Brain microvascular endothelial cell (primary cell): ENCODE measurements at regions not wholly inside any gene's neighbourhood (a gene's known extent, or its start where the extent isn't known, plus 50 kb on each side); places are given as distances from the start of the nearest gene placed in this dataset.
"Not testable (repeated sequence)": the region's sequence is repeated elsewhere in the genome, so short reads cannot be mapped to it uniquely, and the experiment has no call there.

Source experiments
- DNase-seq: peaks from one replicate; pipeline ENCODE4 v3.0.0-alpha.2; 2020
- H3K27ac ChIP-seq: fragments of 250-450 bp; sonication (Bioruptor Pico); 2 replicates; pipeline ENCODE4 v1.5.1; 2020; ENCODE audit warnings: mild to moderate bottlenecking, moderate library complexity
- H3K27me3 ChIP-seq: fragments of 250-450 bp; sonication (Bioruptor Pico); replicated peaks from 2 replicates; pipeline ENCODE4 v1.5.1; 2020; ENCODE audit warnings: mild to moderate bottlenecking
- H3K36me3 ChIP-seq: fragments of 250-450 bp; sonication (Bioruptor Pico); replicated peaks from 2 replicates; pipeline ENCODE4 v1.5.1; 2020; ENCODE audit warnings: mild to moderate bottlenecking
- H3K4me3 ChIP-seq: 2 replicates; pipeline ENCODE4 v1.5.1; 2011; ENCODE audit warnings: low read depth, mild to moderate bottlenecking, control low read depth, low read length, moderate library complexity
- in situ Hi-C: cut with HindIII; loops from 2 replicates; pipeline ENCODE4 v1.10.0; 2017; ENCODE audit warnings: low sequenced_read_pairs, low pct_ligation_motif_present
- TF ChIP-seq, protein P1 (sequence below): IDR thresholded peaks from 2 replicates; pipeline ENCODE4 v1.5.1; 2011; ENCODE audit warnings: low read depth, mild to moderate bottlenecking, moderate library complexity, low read length, control low read depth, inconsistent platforms; ENCODE audit errors: missing control alignments

DNA sequence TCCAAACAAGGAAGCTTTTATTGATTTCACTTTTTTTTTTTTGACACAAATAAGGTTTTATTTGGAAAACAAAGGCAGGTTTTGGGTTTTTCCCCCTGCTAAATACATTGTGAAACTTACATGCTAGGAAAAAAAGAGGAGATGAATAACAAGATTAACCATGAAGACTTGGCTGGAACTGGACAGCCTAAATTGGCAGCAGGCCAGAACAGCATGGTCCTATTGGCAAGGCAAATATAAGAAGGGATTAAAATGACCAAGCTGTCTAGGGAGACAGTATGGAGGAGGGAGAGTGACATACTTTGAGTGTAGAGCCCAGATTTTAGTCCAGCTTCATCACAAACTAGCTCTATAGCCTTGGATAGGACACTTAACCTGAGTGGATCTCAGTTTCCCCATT, 63.9 kb upstream of the BBX start:
- TF ChIP-seq, protein P1, sequence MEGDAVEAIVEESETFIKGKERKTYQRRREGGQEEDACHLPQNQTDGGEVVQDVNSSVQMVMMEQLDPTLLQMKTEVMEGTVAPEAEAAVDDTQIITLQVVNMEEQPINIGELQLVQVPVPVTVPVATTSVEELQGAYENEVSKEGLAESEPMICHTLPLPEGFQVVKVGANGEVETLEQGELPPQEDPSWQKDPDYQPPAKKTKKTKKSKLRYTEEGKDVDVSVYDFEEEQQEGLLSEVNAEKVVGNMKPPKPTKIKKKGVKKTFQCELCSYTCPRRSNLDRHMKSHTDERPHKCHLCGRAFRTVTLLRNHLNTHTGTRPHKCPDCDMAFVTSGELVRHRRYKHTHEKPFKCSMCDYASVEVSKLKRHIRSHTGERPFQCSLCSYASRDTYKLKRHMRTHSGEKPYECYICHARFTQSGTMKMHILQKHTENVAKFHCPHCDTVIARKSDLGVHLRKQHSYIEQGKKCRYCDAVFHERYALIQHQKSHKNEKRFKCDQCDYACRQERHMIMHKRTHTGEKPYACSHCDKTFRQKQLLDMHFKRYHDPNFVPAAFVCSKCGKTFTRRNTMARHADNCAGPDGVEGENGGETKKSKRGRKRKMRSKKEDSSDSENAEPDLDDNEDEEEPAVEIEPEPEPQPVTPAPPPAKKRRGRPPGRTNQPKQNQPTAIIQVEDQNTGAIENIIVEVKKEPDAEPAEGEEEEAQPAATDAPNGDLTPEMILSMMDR: no peak
- in situ Hi-C loops: no loop called here
- DNase-seq: no peak
- H3K27me3 ChIP-seq: no peaks in the 10 kb centered on the region
- no peak overlapping the region for H3K4me3 ChIP-seq
- H3K36me3 ChIP-seq: no peaks in the 10 kb centered on the region
- H3K27ac ChIP-seq: no peak overlapping the region

DNA sequence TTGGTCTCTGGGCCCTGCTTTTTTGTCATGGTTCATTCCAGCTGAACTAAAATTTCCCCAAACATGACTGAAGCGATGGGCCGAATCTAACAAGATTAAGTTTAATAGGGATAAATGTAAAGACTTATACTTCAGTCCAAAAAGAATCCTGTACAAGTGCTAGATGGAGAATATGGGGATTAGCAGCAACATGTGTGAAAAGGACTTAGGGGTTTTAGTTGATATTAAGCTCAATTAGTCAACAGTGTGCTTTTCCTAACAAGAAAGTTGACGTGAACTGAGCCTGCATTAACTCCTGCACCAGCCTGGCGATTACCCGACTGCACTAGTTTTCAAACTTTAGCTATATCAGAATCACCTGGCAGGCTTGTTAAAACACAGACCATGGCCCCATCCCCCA, 61.0 kb upstream of the BBX start:
- H3K27ac ChIP-seq: no peak overlapping the region
- H3K4me3 ChIP-seq: no peak overlapping the region
- TF ChIP-seq, protein P1: no peak
- no peaks in the 10 kb centered on the region for H3K27me3 ChIP-seq
- in situ Hi-C loops: no loop called here
- H3K36me3 ChIP-seq: no peaks in the 10 kb centered on the region
- DNase-seq: no peak

DNA sequence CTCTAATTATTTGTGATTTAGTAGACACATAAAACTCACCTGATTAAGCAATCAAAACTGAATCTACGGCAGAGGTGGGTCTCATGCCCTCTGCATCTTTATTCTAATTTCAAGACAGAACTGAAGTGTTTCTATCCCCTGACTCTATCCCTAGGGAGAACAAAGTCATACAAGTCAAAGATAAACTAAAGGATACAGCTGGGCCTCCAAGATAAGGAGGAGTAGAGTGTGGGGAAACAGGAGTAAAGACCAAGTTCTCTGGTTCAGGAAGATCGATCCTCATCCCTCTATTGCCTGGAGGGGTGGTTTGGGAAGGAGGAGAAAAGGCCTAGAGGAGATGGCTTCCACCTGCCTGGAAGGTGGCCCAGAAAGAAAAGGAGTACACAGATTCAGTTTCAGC, 58.7 kb upstream of the BBX start:
- H3K36me3 ChIP-seq: no peaks in the 10 kb centered on the region
- no peak overlapping the region for H3K4me3 ChIP-seq
- no peaks in the 10 kb centered on the region for H3K27me3 ChIP-seq
- H3K27ac ChIP-seq: no peak overlapping the region
- in situ Hi-C loops: no loop called here
- TF ChIP-seq, protein P1: no peak
- no peak for DNase-seq

DNA sequence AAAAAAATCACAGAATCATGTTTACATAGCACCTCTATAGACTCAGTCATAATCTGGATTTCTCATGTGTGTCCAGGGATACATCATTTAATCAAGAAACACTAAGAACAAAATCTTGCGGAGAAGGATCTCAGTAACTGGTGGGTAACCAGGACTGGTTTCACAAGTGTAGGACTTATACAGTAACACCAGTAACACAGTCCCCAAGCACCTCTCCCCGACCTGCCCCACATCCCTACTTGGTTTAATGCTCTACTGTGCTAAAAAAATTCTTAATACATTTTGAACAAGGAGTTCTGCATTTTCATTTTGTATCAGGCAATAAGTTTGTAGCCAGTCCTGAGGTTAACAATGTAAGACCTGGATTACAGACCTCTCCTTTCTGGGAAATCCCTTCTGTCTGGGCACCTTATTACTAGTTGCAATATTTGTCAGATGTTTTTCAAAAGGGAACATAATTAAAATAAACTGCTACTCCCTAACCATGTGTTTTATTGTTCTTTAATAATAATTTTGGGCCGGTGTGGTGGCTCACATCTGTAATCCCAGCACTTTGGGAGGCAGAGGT, 57.6 kb upstream of the BBX start:
- no peak for DNase-seq
- in situ Hi-C loops: no loop called here
- no peak overlapping the region for H3K27ac ChIP-seq

DNA sequence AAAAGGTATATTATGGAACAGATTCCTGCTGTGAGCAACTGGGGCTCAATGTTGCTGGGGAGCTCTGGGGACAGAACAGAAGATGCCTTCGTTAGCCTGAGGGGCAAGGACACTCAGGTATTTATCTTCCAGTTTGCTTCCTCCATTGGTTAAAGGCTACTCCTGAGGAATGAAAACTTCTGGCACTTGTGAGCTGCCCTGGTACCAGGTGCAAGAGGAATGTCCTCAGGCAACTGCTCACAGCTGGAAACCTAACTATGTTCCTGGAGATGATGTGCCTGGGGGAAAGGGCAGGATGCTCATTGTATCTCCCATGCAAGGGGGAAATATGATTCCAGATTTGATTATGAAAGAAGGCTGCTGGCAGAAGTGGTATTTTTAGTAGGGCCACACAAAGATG, 54.0 kb upstream of the BBX start:
- no peak for DNase-seq
- Histone ChIP-seq H3K36me3 (no peaks in the 10 kb centered on the region), H3K27ac (no peak overlapping the region), H3K27me3 (no peaks in the 10 kb centered on the region), H3K4me3 (no peak overlapping the region)
- TF ChIP-seq, protein P1: no peak
- in situ Hi-C loops: no loop called here

More for the DNA sequence above, 57.6 kb upstream of the BBX start:
- Histone ChIP-seq H3K4me3 (no peak overlapping the region), H3K36me3 (no peaks in the 10 kb centered on the region), H3K27me3 (no peaks in the 10 kb centered on the region)
- TF ChIP-seq, protein P1: no peak

DNA sequence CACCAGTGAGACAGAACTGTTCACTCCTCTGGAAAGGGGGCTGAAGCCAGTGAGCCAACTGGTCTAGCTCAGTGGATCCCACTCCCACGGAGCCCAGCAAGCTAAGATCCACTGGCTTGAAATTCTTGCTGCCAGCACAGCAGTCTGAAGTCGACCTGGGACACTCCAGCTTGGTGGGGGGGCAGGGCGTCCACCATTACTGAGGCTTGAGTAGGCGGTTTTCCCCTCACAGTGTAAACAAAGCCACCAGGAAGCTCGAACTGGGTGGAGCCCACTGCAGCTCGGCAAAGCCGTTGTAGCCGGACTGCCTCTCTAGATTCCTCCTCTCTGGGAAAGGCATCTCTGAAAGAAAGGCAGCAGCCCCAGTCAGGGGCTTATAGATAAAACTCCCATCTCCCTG, 52.3 kb upstream of the BBX start:
- peak; percentile 23 for DNase-seq
- H3K27ac ChIP-seq, in situ Hi-C loops, H3K27me3 ChIP-seq, H3K36me3 ChIP-seq, H3K4me3 ChIP-seq: not testable (repeated sequence)
